Astrocyte (in vitro differentiated cells and primary cell): ENCODE measurements at regions not wholly inside any gene's neighbourhood (a gene's known extent, or its start where the extent isn't known, plus 50 kb on each side); places are given as distances from the start of the nearest gene placed in this dataset.

Experiments used
- CTCF ChIP-seq: IDR thresholded peaks from 2 replicates; pipeline ENCODE4 v1.5.1; 2011; ENCODE audit warnings: low read depth, mild to moderate bottlenecking, inconsistent platforms, low read length, moderate library complexity; ENCODE audit not compliant: insufficient read depth
- EZH2 ChIP-seq: IDR thresholded peaks from 2 replicates; pipeline ENCODE4 v1.6.1; 2012; ENCODE audit warnings: mild to moderate bottlenecking, low read length, inconsistent platforms; ENCODE audit not compliant: insufficient read depth

DNA sequence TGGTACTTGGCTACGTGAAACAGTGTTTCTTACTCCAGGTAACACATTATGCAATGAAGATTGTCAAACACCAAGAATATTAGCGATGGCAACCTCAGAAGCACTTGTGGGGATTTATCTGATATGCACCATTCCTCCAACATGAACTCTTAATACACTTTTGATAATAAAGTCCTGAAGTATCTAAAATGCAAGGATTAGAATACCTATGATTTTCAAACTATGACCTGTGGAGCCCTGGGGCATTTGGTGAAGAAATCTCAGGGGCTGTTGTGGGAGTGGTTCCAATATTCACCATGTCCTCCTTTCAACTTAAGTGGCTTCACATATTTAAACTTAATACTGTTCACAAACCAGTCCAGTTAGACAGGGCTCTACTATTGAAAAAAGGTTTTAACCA lies 214.6 kb upstream of the POU5F2 start:
- TF ChIP-seq CTCF: no peak
- no peak for TF ChIP-seq EZH2
